Breast epithelium (tissue), 3 donors: ENCODE measurements at regions not wholly inside any gene's neighbourhood (a gene's known extent, or its start where the extent isn't known, plus 50 kb on each side); places are given as distances from the start of the nearest gene placed in this dataset.

Experiments used
- POLR2AphosphoS5 ChIP-seq, 3 donors: sonication (generic); formaldehyde crosslinking; IDR thresholded peaks; one replicate each; pipeline ENCODE4 v1.6.1; 2017; ENCODE audit warnings: antibody characterized with exemption in 3 of 3
- TF ChIP-seq, protein P1 (sequence below), 3 donors: fragments of 450-650 bp; IDR thresholded peaks; one replicate each; pipeline ENCODE4 v1.5.1; 2016 to 2017; ENCODE audit warnings: antibody characterized with exemption in 3 of 3, mild to moderate bottlenecking in 3 of 3, moderate library complexity in 3 of 3

DNA sequence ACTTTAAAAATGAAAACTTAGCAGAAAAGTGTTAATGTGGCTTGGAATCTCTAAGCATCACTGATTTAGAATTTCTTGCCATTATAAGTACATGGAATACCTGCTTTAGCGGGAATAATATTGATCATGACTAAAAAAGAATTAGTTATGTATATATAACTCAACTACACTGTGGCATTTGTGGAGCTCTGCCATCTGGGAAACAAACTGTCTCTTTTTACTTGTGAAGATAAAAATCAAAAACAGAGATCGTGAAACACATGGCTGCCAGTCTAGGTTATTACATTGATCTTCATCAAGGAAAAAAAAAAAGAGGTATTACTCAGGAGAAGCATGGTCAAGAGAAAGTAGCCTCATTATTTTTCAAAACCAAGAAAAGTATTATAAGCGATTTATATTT is 287.4 kb downstream of the HTR1A start:
- TF ChIP-seq, protein P1, sequence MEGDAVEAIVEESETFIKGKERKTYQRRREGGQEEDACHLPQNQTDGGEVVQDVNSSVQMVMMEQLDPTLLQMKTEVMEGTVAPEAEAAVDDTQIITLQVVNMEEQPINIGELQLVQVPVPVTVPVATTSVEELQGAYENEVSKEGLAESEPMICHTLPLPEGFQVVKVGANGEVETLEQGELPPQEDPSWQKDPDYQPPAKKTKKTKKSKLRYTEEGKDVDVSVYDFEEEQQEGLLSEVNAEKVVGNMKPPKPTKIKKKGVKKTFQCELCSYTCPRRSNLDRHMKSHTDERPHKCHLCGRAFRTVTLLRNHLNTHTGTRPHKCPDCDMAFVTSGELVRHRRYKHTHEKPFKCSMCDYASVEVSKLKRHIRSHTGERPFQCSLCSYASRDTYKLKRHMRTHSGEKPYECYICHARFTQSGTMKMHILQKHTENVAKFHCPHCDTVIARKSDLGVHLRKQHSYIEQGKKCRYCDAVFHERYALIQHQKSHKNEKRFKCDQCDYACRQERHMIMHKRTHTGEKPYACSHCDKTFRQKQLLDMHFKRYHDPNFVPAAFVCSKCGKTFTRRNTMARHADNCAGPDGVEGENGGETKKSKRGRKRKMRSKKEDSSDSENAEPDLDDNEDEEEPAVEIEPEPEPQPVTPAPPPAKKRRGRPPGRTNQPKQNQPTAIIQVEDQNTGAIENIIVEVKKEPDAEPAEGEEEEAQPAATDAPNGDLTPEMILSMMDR (IDR thresholded peaks at IDR 0.05), result no peak
- TF ChIP-seq POLR2AphosphoS5 (IDR thresholded peaks at IDR 0.05), result no peak
